ENCODE measurements at regions not wholly inside any gene's neighbourhood (a gene's known extent, or its start where the extent isn't known, plus 50 kb on each side); places are given as distances from the start of the nearest gene placed in this dataset.
A peak's percentile ranks its signal among the peaks of the same experiment; 100 is the strongest.

DNA sequence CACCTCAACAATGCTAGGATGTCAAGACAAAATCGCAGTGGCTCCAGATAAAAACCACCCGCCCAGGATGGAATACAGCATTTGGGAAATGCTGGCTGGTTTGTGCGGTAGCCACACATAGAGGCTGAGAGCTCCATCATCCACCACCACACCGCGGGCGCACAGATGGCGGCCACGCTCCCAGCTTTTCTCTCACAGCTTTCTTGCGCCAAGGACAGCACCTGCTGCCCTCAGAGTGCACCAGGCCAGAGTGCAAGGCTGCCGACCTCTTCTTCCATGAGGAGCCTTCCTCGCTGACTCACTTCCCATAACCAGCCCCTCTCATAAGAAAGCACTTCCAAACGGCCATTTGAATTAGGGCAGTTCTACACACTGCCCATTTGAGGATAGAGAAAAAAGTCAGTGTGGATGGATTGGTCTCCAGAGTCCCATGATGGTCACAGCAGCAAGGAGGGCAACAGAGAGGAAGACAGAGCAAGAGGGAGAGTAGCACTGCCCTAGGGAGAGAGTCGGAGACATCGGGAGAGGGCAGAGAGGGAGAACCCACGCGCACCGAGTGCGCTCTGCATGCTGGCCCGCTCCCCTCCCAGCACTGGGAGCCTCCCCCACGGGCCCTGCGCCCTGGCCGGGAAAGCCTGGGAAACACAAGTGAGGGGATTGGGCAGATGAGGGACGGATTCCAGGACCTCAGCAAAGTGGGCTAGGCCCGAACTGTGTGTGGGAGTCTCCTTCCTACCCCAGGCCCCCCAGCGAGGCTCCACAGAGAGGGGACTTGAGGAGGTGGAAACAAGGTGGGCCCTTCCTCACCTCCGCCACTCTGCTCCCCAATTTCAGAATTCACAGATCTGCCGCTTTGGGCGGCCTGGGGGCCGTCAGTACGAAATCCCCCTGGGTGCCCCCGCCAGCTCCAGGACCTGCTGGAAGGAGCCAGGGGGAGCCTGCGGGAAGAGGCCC lies 156.9 kb downstream of the USP12 start:
- no peak for DNase-seq (ENCODE audit: low read depth)
- TF ChIP-seq, protein P1, sequence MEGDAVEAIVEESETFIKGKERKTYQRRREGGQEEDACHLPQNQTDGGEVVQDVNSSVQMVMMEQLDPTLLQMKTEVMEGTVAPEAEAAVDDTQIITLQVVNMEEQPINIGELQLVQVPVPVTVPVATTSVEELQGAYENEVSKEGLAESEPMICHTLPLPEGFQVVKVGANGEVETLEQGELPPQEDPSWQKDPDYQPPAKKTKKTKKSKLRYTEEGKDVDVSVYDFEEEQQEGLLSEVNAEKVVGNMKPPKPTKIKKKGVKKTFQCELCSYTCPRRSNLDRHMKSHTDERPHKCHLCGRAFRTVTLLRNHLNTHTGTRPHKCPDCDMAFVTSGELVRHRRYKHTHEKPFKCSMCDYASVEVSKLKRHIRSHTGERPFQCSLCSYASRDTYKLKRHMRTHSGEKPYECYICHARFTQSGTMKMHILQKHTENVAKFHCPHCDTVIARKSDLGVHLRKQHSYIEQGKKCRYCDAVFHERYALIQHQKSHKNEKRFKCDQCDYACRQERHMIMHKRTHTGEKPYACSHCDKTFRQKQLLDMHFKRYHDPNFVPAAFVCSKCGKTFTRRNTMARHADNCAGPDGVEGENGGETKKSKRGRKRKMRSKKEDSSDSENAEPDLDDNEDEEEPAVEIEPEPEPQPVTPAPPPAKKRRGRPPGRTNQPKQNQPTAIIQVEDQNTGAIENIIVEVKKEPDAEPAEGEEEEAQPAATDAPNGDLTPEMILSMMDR (conservative IDR thresholded peaks at IDR 0.05; ENCODE audit: control insufficient read depth, insufficient read depth, low read depth, low read length): no peak
- H3K4me3 ChIP-seq (ENCODE audit: control insufficient read depth, low read depth, low read length): no peak overlapping the region

GRCh38 chr13:27012482-27013197 lies 159.0 kb downstream of the USP12 start:
- TF ChIP-seq, protein P1 (conservative IDR thresholded peaks at IDR 0.05; ENCODE audit: control insufficient read depth, insufficient read depth, low read depth, low read length): no peak
- no peak overlapping the region for H3K4me3 ChIP-seq (ENCODE audit: control insufficient read depth, low read depth, low read length)
- peak; percentile 95 for DNase-seq (ENCODE audit: low read depth)

- H3K4me3 ChIP-seq (ENCODE audit: control insufficient read depth, low read depth, low read length): no peak overlapping the region
Measured at GRCh38 chr13:27011661-27012060, 159.9 kb downstream of the USP12 start.

DNA sequence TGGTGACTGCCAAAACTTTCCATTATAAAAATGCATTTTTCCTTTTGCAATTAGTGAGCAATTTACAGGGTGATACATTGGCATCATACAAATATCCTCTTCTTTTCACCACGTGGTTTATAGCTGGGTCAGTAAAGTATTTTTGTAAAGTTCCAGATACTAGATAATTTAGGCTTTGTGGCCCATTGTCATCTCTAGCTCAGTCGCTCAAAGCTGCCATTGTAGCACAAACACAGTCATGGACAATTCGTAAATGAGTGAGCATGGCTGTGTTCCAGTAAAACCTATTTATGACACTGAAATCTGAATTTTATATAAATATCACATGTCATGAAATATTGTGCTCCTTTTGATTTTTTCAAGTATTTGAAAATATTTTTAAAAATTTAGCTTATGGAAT lies 162.9 kb downstream of the USP12 start:
- H3K4me3 ChIP-seq (ENCODE audit: control insufficient read depth, low read depth, low read length): no peak overlapping the region
- TF ChIP-seq, protein P1 (conservative IDR thresholded peaks at IDR 0.05; ENCODE audit: control insufficient read depth, insufficient read depth, low read depth, low read length): no peak

More at GRCh38 chr13:27011661-27012060, 159.9 kb downstream of the USP12 start:
- DNase-seq (ENCODE audit: low read depth): no peak
- TF ChIP-seq, protein P1 (conservative IDR thresholded peaks at IDR 0.05; ENCODE audit: control insufficient read depth, insufficient read depth, low read depth, low read length): no peak

DNA sequence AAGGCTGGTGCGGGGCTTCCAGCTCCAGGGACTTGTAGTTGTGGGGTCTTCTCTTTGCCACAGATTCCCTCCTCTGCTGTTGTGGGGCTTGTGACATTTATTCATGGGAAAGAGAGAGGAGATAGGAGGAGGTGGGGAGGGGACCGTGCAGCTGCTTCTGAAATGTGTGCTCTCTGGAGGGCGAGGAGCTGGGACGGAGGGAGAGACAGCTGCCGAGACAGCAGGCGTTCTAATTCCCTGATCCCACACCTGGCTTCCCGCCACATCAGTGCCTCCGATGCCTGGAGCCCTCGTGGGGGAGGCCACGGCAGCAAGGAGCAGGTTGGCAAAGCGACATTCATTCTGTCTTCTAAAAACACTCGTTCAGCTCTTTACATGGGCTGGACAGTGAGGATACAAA lies 164.4 kb downstream of the USP12 start:
- TF ChIP-seq, protein P1 (conservative IDR thresholded peaks at IDR 0.05; ENCODE audit: control insufficient read depth, insufficient read depth, low read depth, low read length): no peak
- peak overlapping the region; percentile 33 for H3K4me3 ChIP-seq (ENCODE audit: control insufficient read depth, low read depth, low read length)

More for the DNA sequence above, 162.9 kb downstream of the USP12 start:
- no peak for DNase-seq (ENCODE audit: low read depth)

GRCh38 chr13:27006519-27007161 lies 165.0 kb downstream of the USP12 start:
- TF ChIP-seq, protein P1 (conservative IDR thresholded peaks at IDR 0.05; ENCODE audit: control insufficient read depth, insufficient read depth, low read depth, low read length): no peak
- peak; percentile 32 for DNase-seq (ENCODE audit: low read depth)
- peak overlapping the region; percentile 33 for H3K4me3 ChIP-seq (ENCODE audit: control insufficient read depth, low read depth, low read length)

More for the DNA sequence above, 164.4 kb downstream of the USP12 start:
- DNase-seq (ENCODE audit: low read depth): no peak
